GM12892 (cell line): ENCODE measurements at regions not wholly inside any gene's neighbourhood (a gene's known extent, or its start where the extent isn't known, plus 50 kb on each side); places are given as distances from the start of the nearest gene placed in this dataset.

ENCODE experiments used
- POLR2A ChIP-seq: IDR thresholded peaks from 2 replicates; pipeline ENCODE4 v1.6.1; 2011; ENCODE audit warnings: low read depth, low read length, control low read depth
- TAF1 ChIP-seq: IDR thresholded peaks from 2 replicates; pipeline ENCODE4 v1.6.1; 2011; ENCODE audit warnings: low read depth, mild to moderate bottlenecking, control low read depth, low read length, borderline replicate concordance

DNA sequence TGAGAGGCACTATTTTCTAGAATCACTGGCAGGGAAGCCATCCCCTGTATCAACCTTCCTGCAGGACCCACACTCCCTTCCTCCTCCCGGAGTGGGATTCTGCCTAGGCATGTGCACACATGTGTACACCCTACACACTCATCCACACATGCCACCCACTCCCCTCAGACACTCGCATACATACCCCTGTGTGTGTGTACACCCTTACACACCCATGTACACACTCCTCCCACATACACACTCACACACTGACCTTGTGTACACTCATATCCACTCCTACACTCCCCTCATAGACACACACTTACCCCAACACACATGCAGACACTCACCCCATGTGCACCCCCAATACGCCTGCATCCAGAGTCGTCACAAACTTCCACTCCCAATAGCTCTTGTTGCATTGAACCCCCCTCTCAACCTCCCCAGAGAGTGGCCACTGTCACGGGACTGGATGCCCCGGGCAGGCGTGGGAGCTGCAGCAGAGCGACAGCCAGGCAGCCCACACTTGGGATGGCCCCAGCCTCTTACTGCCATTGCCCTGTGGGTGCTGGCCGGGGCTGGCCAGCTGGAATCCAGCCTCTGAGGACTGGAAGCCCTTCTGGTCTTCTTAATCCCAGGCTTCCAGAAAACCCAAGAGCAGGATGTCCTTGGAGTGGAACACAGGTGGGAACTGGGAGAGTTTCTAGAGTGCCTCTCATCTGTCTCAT lies 251.0 kb downstream of the LOXHD1 start:
- TF ChIP-seq POLR2A (no peak), TAF1 (no peak)
